ENCODE measurements at regions not wholly inside any gene's neighbourhood (a gene's known extent, or its start where the extent isn't known, plus 50 kb on each side); places are given as distances from the start of the nearest gene placed in this dataset.
A peak's percentile ranks its signal among the peaks of the same experiment; 100 is the strongest.

- peak; percentile 23 for TF ChIP-seq CTCF (IDR thresholded peaks at IDR 0.05)
- no peak for DNase-seq (ENCODE audit: low spot score)
- H3K27ac ChIP-seq, result no peak overlapping the region
- H3K4me3 ChIP-seq, result no peak overlapping the region
Observed at GRCh38 chr15:70466895-70467529, 296.3 kb downstream of the UACA start.

- TF ChIP-seq CTCF (IDR thresholded peaks at IDR 0.05), result no peak
- no peak for DNase-seq (ENCODE audit: low spot score)
Observed at GRCh38 chr15:70466305-70466704, 297.1 kb downstream of the UACA start.

GRCh38 chr15:70465812-70466211, 297.5 kb downstream of the UACA start:
- H3K4me3 ChIP-seq, result no peak overlapping the region
- no peak for TF ChIP-seq CTCF (IDR thresholded peaks at IDR 0.05)
- H3K27ac ChIP-seq, result no peak overlapping the region
- DNase-seq (ENCODE audit: low spot score), result no peak

More at GRCh38 chr15:70466305-70466704, 297.1 kb downstream of the UACA start:
- Histone ChIP-seq H3K4me3 (no peak overlapping the region), H3K27ac (no peak overlapping the region)

GRCh38 chr15:70463453-70463834, 299.9 kb downstream of the UACA start:
- no peak overlapping the region for H3K27ac ChIP-seq
- no peak for DNase-seq (ENCODE audit: low spot score)
- TF ChIP-seq CTCF (IDR thresholded peaks at IDR 0.05), result no peak

GRCh38 chr15:70461992-70462391, 301.4 kb downstream of the UACA start:
- Histone ChIP-seq H3K27ac (no peak overlapping the region), H3K4me3 (no peak overlapping the region)
- no peak for TF ChIP-seq CTCF (IDR thresholded peaks at IDR 0.05)
- no peak for DNase-seq (ENCODE audit: low spot score)

More at GRCh38 chr15:70463453-70463834, 299.9 kb downstream of the UACA start:
- H3K4me3 ChIP-seq, result no peak overlapping the region

GRCh38 chr15:70461017-70461416, 302.3 kb downstream of the UACA start:
- no peak for DNase-seq (ENCODE audit: low spot score)
- Histone ChIP-seq H3K4me3 (no peak overlapping the region), H3K27ac (no peak overlapping the region)
- no peak for TF ChIP-seq CTCF (IDR thresholded peaks at IDR 0.05)

- Histone ChIP-seq H3K27ac (no peak overlapping the region), H3K4me3 (no peak overlapping the region)
- no peak for DNase-seq (ENCODE audit: low spot score)
- TF ChIP-seq CTCF (IDR thresholded peaks at IDR 0.05), result no peak
Observed at GRCh38 chr15:70459312-70459711, 304.0 kb downstream of the UACA start.

All from coronary artery (tissue), 2 donors.